PFSK-1 (cell line): ENCODE measurements at regions not wholly inside any gene's neighbourhood (a gene's known extent, or its start where the extent isn't known, plus 50 kb on each side); places are given as distances from the start of the nearest gene placed in this dataset.

ENCODE experiments used
- FOXP2 ChIP-seq: optimal IDR thresholded peaks from 2 replicates; pipeline ENCODE3; 2011; ENCODE audit warnings: borderline replicate concordance, control low read depth, inconsistent platforms; ENCODE audit not compliant: insufficient read depth; ENCODE audit errors: extremely low read length, extremely low read depth
- POLR2AphosphoS5 ChIP-seq: IDR thresholded peaks from 2 replicates; pipeline ENCODE4 v1.6.1; 2012; ENCODE audit warnings: low read depth, mild to moderate bottlenecking, control low read depth, low read length, moderate library complexity
- REST ChIP-seq, 2 experiments: IDR thresholded peaks; 2 replicates each; pipeline versions ENCODE4 v1.6.1 to v1.8.0; 2011 to 2012; ENCODE audit warnings: low read depth in 2 of 2, low read length in 2 of 2, control low read depth in 1 of 2, inconsistent platforms in 1 of 2, mild to moderate bottlenecking in 1 of 2, moderate library complexity in 1 of 2; ENCODE audit not compliant: insufficient read depth in 1 of 2
- SIN3A ChIP-seq: IDR thresholded peaks from 2 replicates; pipeline ENCODE4 v1.6.1; 2012; ENCODE audit warnings: mild to moderate bottlenecking, low read length, moderate library complexity, borderline replicate concordance; ENCODE audit not compliant: insufficient read depth
- TAF1 ChIP-seq: IDR thresholded peaks from 2 replicates; pipeline ENCODE4 v1.6.1; 2012; ENCODE audit warnings: low read length, control low read depth, borderline replicate concordance; ENCODE audit not compliant: insufficient read depth

GRCh38 chr14:49315570-49315969 is 270.6 kb downstream of the RPS29 start:
- TF ChIP-seq POLR2AphosphoS5 (no peak), SIN3A (no peak), TAF1 (no peak), REST (IDR thresholded peaks at IDR 0.05; ENCODE audit: insufficient read depth in 1 of 2, low read depth in 2 of 2, low read length in 2 of 2) (no peak), FOXP2 (no peak)
